Duodenal mucosa (tissue), 2 donors: ENCODE measurements at regions not wholly inside any gene's neighbourhood (a gene's known extent, or its start where the extent isn't known, plus 50 kb on each side); places are given as distances from the start of the nearest gene placed in this dataset.

ENCODE experiments used
- H3K27ac ChIP-seq: one replicate; pipeline ENCODE4 v1.7.0; 2013; ENCODE audit warnings: low read depth, low read length
- H3K27me3 ChIP-seq, 2 donors: one replicate each; pipeline ENCODE4 v1.7.0; 2013; ENCODE audit warnings: low read length in 2 of 2, control low read depth in 1 of 2; ENCODE audit not compliant: insufficient read depth in 2 of 2, control insufficient read depth in 1 of 2
- H3K36me3 ChIP-seq, 2 donors: one replicate each; pipeline ENCODE4 v1.7.0; 2013; ENCODE audit warnings: low read length in 2 of 2, control low read depth in 1 of 2; ENCODE audit not compliant: insufficient read depth in 2 of 2, control insufficient read depth in 1 of 2
- H3K4me1 ChIP-seq, 2 donors: one replicate each; pipeline ENCODE4 v1.7.0; 2013; ENCODE audit warnings: low read length in 2 of 2, control low read depth in 1 of 2; ENCODE audit not compliant: insufficient read depth in 2 of 2, control insufficient read depth in 1 of 2
- H3K4me3 ChIP-seq, 2 donors: one replicate each; pipeline ENCODE4 v1.7.0; 2013; ENCODE audit warnings: low read length in 2 of 2, low read depth in 1 of 2
- H3K9ac ChIP-seq, 2 donors: one replicate each; pipeline ENCODE4 v1.7.0; 2013; ENCODE audit warnings: low read length in 2 of 2, low read depth in 1 of 2
- H3K9me3 ChIP-seq, 2 donors: one replicate each; pipeline ENCODE4 v1.7.0; 2013; ENCODE audit warnings: low read length in 2 of 2, control low read depth in 1 of 2; ENCODE audit not compliant: control insufficient read depth in 1 of 2

- Histone ChIP-seq H3K9ac (no peak overlapping the region), H3K36me3 (no peaks in the 10 kb centered on the region), H3K4me3 (no peak overlapping the region), H3K27me3 (no peaks in the 10 kb centered on the region), H3K27ac (no peak overlapping the region), H3K4me1 (no peaks in the 10 kb centered on the region), H3K9me3 (no peaks in the 10 kb centered on the region)
Measured at GRCh38 chr12:89129167-89129870, 223.0 kb downstream of the DUSP6 start.

GRCh38 chr12:89126712-89127111, 225.6 kb downstream of the DUSP6 start:
- Histone ChIP-seq H3K4me1 (no peaks in the 10 kb centered on the region), H3K36me3 (no peaks in the 10 kb centered on the region), H3K27me3 (no peaks in the 10 kb centered on the region), H3K4me3 (no peak overlapping the region), H3K27ac (no peak overlapping the region), H3K9ac (no peak overlapping the region), H3K9me3 (no peaks in the 10 kb centered on the region)

- H3K27me3 ChIP-seq: no peaks in the 10 kb centered on the region
- no peaks in the 10 kb centered on the region for H3K9me3 ChIP-seq
Measured at GRCh38 chr12:89122852-89123251, 229.4 kb downstream of the DUSP6 start.

GRCh38 chr12:89117448-89118034, 234.8 kb downstream of the DUSP6 start:
- Histone ChIP-seq H3K9me3 (no peaks in the 10 kb centered on the region), H3K27me3 (no peaks in the 10 kb centered on the region), H3K27ac (no peak overlapping the region), H3K4me3 (no peak overlapping the region), H3K9ac (no peak overlapping the region), H3K4me1 (peaks cover 6 to 9% of the 10 kb centered on the region in 2 donors), H3K36me3 (no peaks in the 10 kb centered on the region)

More at GRCh38 chr12:89122852-89123251, 229.4 kb downstream of the DUSP6 start:
- H3K9ac ChIP-seq: no peak overlapping the region
- peaks cover under 1% of the 10 kb centered on the region in 2 donors for H3K4me1 ChIP-seq
- no peak overlapping the region for H3K4me3 ChIP-seq
- H3K27ac ChIP-seq: no peak overlapping the region
- H3K36me3 ChIP-seq: no peaks in the 10 kb centered on the region

GRCh38 chr12:89111964-89112363, 240.3 kb downstream of the DUSP6 start:
- no peak overlapping the region for H3K9ac ChIP-seq
- H3K4me1 ChIP-seq: no peaks in the 10 kb centered on the region
- H3K36me3 ChIP-seq: no peaks in the 10 kb centered on the region
- H3K27me3 ChIP-seq: no peaks in the 10 kb centered on the region
- no peaks in the 10 kb centered on the region for H3K9me3 ChIP-seq
- H3K4me3 ChIP-seq: no peak overlapping the region
- no peak overlapping the region for H3K27ac ChIP-seq

- no peaks in the 10 kb centered on the region for H3K4me1 ChIP-seq
Measured at GRCh38 chr12:89108265-89108664, 244.0 kb downstream of the DUSP6 start.

GRCh38 chr12:89106950-89107349, 245.4 kb downstream of the DUSP6 start:
- Histone ChIP-seq H3K27ac (no peak overlapping the region), H3K27me3 (no peaks in the 10 kb centered on the region), H3K4me1 (no peaks in the 10 kb centered on the region), H3K4me3 (no peak overlapping the region), H3K9me3 (no peaks in the 10 kb centered on the region), H3K9ac (no peak overlapping the region), H3K36me3 (no peaks in the 10 kb centered on the region)

More at GRCh38 chr12:89108265-89108664, 244.0 kb downstream of the DUSP6 start:
- Histone ChIP-seq H3K9ac (no peak overlapping the region), H3K36me3 (no peaks in the 10 kb centered on the region), H3K4me3 (no peak overlapping the region), H3K9me3 (no peaks in the 10 kb centered on the region), H3K27ac (no peak overlapping the region), H3K27me3 (no peaks in the 10 kb centered on the region)

GRCh38 chr12:89105243-89105642, 247.1 kb downstream of the DUSP6 start:
- Histone ChIP-seq H3K27ac (no peak overlapping the region), H3K27me3 (no peaks in the 10 kb centered on the region)

GRCh38 chr12:89103831-89104230, 248.5 kb downstream of the DUSP6 start:
- Histone ChIP-seq H3K4me1 (no peaks in the 10 kb centered on the region), H3K27ac (no peak overlapping the region), H3K9me3 (no peaks in the 10 kb centered on the region), H3K27me3 (no peaks in the 10 kb centered on the region), H3K36me3 (no peaks in the 10 kb centered on the region), H3K9ac (no peak overlapping the region), H3K4me3 (no peak overlapping the region)

More at GRCh38 chr12:89105243-89105642, 247.1 kb downstream of the DUSP6 start:
- Histone ChIP-seq H3K9me3 (no peaks in the 10 kb centered on the region), H3K4me1 (no peaks in the 10 kb centered on the region), H3K36me3 (no peaks in the 10 kb centered on the region), H3K4me3 (no peak overlapping the region), H3K9ac (no peak overlapping the region)

GRCh38 chr12:89101440-89101839, 250.9 kb downstream of the DUSP6 start:
- no peak overlapping the region for H3K9ac ChIP-seq
- no peaks in the 10 kb centered on the region for H3K9me3 ChIP-seq
- H3K27ac ChIP-seq: no peak overlapping the region
- H3K4me3 ChIP-seq: no peak overlapping the region
- H3K4me1 ChIP-seq: no peaks in the 10 kb centered on the region
- H3K27me3 ChIP-seq: no peaks in the 10 kb centered on the region
- no peaks in the 10 kb centered on the region for H3K36me3 ChIP-seq
